HepG2 (cell line): ENCODE measurements at regions not wholly inside any gene's neighbourhood (a gene's known extent, or its start where the extent isn't known, plus 50 kb on each side); places are given as distances from the start of the nearest gene placed in this dataset.

Experiments
- IKZF4 ChIP-seq: sonication (generic); formaldehyde crosslinking; IDR thresholded peaks from 2 replicates; pipeline ENCODE4 v1.5.1; 2020; ENCODE audit warnings: borderline replicate concordance, mild to moderate bottlenecking, low read depth, missing genetic modification reagents; ENCODE audit errors: not compliant biosample characterization
- NFAT5 ChIP-seq: sonication (generic); formaldehyde crosslinking; IDR thresholded peaks from 2 replicates; pipeline ENCODE4 v1.4.0; 2020; ENCODE audit warnings: missing genetic modification reagents
- ZBTB1 ChIP-seq: sonication (generic); formaldehyde crosslinking; IDR thresholded peaks from 2 replicates; pipeline ENCODE4 v1.4.0; 2020; ENCODE audit warnings: missing genetic modification reagents, borderline replicate concordance
- ZFYVE20 ChIP-seq: sonication (generic); formaldehyde crosslinking; IDR thresholded peaks from 2 replicates; pipeline ENCODE4 v1.8.0; 2023; ENCODE audit warnings: low read depth, mild to moderate bottlenecking, moderate library complexity, missing genetic modification reagents, borderline replicate concordance
- ZGPAT ChIP-seq: IDR thresholded peaks from 2 replicates; pipeline ENCODE4 v1.6.1; 2016; ENCODE audit warnings: mild to moderate bottlenecking
- ZIK1 ChIP-seq: sonication (generic); formaldehyde crosslinking; IDR thresholded peaks from 2 replicates; pipeline ENCODE4 v1.5.0; 2020; ENCODE audit warnings: mild to moderate bottlenecking, low read depth, missing genetic modification reagents, borderline replicate concordance
- ZNF292 ChIP-seq: sonication (generic); formaldehyde crosslinking; IDR thresholded peaks from 2 replicates; pipeline ENCODE4 v1.8.1; 2022; ENCODE audit warnings: mild to moderate bottlenecking, low read depth, missing genetic modification reagents, borderline replicate concordance

DNA sequence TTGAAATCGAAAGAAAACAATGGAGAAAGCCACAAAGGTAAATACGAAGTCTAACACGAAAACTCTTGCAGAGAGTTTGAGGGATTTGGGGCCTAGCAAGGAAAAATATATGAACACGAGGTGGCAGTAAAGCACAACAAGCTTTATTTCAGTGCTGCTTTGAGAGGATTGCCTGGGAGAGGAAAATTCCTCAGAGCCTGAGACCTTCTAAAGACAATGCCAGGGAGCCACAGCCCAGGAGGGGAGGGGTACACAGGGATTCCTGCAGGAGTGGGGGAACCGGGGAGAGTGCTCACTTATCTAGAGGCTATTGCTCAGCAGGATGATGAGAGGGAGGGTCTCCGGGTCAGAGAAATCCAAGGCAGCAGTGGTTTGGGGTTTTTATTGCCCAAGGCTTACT is 134.9 kb upstream of the ADCY2 start (continued):
- TF ChIP-seq NFAT5 (CRISPR knock-in tag) (no peak), ZIK1 (CRISPR knock-in tag) (no peak), ZFYVE20 (CRISPR knock-in tag) (no peak), ZBTB1 (CRISPR knock-in tag) (no peak), ZGPAT (no peak), ZNF292 (CRISPR knock-in tag) (no peak), IKZF4 (CRISPR knock-in tag) (no peak)
